IPS DF 19.7 (cell line): ENCODE measurements at regions not wholly inside any gene's neighbourhood (a gene's known extent, or its start where the extent isn't known, plus 50 kb on each side); places are given as distances from the start of the nearest gene placed in this dataset.
"Not testable (repeated sequence)": the region's sequence is repeated elsewhere in the genome, so short reads cannot be mapped to it uniquely, and the experiment has no call there.

ENCODE experiments used
- DNase-seq: peaks from one replicate; pipeline ENCODE4 v3.0.0-alpha.2; 2013; ENCODE audit warnings: low read depth, low spot score

DNA sequence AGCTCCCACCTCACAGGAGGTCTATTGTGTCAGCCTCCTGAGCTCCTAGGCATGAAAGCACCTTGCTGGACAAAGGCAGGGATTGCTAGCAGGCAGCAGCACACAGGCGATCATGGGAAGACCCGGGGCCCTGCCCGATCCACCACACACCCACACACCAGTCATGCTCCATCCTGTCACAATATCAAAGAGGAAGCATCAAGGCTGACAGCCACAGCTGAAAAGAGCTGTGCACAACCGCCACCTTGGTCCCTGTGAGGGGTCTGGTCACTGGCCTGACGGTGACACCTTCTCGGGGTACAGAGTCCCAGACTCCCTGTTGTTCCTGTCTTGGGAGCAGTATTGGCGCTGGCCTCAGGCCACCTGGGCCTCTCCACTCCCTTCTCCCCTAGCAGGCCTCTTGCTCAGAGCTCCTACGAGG is 89.7 kb upstream of the RET start:
- no peak for DNase-seq

DNA sequence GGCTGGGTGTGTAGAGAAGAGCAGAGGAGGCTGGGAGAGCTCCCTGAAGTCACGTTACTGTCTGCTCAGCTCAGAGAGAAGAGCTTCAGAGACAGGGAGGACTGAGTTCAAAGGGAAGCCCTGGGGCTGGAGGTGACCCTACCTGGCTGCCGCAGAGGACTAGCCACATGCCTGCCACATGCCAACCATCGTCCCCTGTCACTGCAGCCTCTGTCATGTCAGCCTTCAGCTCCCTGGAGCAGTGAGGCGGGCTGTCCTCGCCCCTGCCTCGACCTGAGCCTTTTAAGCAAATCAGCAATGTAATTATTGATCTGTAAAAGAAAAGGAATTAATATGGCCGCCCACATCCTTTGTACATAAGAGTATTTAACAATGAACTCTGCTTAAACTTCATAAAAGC is 89.3 kb upstream of the RET start:
- no peak for DNase-seq

DNA sequence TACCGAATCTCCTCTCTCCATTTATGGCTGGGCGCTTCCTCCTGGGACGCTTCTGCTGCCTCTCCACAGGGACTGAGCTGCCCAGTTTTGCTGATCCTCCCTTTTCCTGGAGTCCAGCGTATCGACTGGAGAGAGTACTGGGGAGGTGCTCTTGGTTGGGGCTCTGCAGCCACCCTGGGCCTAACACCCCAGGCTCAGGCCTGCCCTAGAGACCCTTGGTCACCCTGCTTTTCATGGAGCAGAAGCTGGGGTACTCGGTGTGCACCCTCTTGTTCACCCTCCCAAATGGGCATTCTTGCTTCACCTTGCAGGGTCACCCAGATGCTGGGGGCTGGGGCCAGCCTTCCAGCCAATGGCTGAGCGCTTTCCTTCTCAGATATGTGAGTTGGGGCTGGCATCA is 88.8 kb upstream of the RET start:
- no peak for DNase-seq

DNA sequence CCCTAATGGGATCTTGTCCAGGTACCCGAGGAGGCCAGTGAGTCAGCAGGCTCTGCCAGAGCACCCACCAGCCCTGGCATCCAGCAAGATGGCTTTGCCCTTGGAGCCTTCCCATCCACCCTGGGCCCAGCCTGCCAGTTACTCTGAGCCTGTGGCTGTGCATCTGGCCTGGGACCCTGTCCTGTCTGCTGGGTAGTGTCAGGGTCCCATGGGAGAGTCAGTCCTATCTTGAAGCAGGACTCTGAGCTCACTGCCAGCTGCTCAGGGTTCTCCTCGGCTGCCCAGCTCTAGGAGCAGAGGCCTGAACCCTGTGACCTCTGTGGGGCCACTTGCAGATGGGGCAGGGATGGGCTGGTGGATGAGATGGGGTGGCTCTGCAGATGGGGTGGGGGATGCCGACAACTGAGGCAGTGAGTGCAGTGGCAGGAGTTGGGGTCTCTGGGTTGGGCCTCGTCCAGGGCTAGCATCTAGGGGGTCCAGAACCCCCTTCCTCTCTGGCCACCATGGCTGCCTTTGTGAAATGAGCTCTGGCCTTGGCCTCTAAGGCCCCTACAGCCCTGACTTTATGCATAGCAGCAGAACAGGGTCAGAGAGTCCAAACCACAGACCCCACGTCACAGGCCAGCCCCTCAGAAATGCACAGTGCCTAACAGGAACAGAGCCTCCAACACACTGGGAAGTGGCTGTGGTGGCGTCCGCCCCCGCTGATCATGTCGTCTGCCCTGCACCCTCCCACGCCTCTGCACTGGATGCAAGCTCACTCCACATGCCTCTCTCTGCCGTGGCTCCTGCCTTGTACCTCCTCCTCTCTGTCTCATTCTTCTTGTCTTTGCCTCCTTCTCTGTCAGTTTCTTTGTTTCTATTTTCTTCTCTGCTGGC is 88.1 kb upstream of the RET start:
- DNase-seq, result no peak

DNA sequence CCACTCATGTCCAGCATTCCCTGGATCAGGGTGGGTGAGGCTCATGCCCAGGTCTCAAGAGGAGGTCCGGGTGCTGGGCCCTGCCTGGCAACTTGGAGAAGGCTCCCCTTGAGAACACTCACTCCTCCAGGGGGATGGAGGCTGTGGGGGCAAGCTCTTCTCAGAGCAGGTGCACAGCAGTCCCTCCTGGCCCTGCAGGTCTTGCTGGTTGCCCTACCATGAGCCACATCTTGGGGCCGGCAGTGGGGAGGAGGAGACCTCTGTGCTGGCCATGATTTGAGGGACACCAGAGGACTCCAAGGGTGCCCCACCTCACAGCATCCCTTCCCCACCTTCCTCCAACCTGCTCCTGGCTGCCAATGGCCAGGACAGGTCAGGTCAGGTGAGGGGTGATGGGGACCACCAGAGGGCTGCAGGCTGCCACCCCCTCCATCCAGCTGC is 87.4 kb upstream of the RET start:
- no peak for DNase-seq

DNA sequence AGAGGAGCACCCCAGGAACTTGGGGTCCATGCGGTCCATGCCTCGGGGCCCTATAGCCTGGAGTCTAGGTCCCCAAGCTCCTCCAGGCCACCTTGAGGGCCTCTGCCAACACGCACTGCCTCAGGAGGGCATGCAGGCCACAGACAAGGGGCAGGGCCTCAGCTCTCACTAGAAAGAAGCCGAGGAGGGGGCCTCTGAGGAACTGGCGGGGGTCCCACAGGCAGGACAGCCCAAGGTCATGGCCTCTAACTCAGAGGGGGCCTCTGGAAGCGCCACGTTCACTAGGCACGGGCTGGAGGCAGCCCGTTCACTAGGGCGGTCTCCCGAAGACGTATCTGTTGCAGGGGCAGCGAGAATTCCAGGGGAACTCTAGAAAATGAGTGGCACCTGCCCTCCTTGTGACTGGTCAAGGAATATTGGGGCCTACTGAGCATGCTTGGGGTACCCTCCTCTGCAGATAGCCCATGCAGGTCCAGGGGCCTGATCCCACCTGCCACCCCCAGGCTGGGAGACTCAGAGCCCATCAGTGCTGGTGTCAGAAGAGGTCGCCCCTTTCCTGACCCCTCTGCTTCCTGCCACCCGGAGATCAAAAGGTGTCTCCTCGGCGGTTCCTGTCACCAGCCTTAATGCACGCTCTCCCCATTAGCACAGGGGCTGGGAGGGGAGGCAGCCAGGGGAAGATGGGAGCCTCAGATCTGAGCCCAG is 86.7 kb upstream of the RET start:
- no peak for DNase-seq

DNA sequence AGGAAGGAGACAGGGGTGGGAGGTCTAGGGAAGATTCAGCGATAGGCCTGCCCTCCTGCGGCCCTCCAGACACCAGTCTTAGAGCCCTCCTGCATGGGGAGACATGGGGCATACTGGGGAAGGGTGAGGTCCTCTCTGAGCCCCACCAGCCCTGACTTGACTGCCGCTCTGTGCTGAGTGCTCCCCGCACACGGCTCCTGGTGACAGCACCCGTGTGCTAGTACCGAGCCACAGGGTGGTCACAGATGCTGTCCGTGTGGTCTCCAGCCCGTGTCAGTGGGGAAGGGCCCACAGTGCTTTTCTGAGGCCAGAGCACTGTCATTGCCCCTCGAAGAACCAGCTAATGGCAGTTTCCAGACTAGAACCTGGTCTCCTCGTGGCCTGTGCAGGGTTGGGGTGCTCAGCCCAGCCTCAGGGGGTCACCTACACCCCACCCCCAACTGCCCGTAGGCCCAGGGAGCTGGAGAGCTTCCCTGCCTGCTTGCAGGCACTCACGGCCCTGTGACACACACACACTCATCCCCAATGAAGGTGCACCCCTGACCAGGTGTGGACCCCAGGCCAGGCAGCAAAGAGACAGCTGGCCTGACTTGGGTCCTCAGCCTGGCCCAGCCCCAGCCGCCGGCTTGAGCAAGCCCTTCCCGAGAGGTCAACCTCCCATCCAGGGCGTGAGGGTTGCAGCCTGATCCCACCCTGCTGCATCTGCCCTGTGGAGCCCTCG is 86.0 kb upstream of the RET start:
- DNase-seq, result no peak

DNA sequence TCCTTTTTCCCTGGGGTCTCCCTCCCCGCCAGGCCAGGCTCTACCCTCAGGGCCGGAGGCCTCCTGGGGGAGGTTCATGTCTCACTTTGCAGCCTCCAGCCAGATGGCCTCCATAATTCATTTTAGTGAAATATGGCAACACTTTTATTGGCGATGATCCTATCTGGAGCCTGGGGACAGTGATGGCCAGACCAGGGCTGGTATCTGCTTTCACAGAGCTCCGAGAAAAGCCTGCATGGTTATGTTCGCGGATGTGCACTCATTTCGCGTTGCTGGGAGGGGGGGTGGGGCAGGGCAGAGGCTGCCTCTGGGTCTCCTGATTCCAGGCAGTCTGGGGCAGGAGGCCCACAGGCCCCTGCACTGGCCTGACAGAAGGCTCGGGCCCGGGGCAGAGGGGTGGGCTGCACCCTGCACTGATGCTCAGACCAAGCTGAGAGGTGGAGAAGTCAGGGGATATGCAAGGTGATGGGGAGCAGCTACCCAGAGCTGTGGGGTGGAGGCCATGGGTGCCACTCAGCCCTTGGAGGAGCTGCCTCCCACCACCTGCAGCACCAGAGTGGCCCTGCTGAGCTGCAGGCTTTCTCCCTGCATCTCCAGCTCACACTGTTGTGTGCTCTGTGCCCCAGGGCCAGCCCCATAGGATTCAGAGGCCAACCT is 85.3 kb upstream of the RET start:
- DNase-seq, result no peak

DNA sequence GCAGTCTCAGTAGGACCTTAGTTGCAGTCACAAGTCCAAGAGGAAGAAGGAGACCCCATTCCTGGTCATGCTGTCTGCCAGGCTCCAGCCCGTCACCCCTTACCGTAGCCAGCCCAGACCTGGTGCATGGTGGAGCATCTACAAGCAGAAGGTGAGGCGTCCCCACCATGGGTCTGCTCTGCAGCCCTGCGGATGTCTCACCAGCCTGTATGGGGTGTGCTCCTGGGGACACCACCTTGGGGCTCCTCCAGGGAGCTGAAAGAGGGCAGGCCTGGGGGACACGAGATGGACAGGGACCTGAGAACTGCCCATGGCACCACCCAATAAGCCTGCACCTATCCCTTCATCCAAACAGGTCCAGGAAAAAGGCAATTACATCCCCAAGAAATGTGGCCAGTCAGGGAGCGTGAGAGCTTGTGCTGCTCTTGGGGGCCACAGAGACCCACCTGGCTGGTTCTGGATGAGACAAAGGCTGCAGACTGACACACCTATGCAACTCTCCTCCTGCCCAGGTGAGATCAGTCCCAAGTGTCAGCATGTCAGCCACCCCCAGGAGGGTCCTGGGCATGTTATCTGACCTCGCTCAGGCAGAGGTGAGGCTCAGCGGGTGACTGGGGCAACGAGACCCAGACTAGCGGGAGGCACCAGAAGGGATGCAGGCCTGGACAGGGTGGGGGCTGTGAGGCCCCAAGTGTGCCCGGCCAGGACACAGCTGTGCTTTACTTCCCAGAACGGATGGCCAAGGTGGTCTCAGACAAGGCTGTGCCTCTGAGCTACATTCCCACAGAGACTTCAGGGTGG is 84.5 kb upstream of the RET start:
- DNase-seq, result no peak

DNA sequence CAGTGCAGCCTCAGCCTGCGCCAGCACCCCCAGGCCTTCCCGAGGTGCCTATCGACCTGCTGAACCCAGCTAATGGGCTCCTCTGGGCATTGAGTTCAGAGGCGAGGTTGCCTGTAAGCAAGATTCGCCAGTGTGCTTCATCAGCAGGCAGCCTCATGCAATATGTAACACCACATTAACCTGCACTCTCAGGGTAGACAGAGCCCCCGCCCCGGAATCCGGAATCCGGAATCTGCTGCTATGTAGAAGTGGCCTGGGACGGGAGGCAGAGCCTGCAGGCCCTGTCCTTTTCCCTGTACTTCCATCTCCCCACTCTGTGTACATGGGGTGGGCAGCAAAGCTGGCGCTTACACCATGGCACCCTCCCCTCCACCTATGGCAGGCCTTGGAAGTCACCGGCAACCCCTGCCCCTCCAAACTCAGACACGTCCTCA is 83.9 kb upstream of the RET start:
- DNase-seq, result no peak

DNA sequence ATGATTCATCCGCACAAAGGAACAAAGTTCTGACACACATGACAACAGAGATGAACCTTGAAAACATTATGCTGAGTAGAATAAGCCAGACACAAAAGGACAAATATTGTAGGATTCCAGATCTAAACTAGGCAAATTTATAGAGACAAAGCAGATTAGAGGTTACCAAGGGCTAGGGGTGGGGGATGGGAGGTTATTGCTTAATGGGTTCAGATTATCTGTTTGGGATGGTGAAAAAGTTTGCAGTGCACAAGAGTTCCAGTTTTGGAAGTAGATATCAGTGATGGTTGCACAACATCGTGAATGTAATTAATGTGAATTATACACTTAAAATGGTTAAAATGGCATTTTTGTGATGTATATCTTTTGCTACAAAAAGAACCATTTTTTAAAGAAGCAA is 82.0 kb upstream of the RET start:
- DNase-seq, result not testable (repeated sequence)

DNA sequence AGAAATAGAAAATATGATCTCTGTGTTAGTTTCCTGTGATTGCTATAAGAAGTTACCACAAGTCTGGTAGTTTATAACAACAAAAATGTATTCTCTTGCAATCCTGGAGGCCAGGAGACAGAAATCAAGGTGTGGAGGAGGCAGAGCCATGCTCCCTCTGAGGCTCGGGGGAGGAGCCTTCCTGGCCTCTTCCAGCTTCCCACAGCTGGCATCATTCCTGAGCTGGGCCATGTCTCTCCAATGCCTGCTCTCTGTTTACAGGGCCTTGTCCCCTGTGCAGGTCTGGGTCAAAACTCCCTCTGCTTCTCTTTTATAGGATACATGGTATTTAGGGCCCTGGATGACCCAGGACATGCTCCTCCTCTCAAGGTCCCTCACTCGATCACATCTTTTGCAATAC is 81.3 kb upstream of the RET start:
- no peak for DNase-seq

DNA sequence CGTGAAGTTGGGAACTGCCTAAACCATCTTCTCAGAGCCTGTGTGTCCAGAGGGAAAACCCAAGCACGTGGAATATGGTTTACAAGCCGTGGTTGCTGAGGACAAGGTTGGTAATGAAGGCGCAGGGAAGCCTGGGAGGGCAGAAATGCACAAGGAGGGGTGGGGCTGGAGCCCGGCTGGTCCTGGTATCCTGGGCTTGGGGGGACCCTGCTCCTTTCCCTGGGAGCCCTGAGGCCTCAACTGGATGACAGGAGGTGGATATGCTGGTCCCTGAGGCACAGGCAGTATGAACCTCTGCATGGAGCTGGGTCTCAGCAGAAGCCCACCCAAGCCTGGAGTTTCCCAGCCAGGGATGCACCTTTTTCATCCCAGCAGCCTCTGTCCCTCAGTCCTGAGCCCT is 80.3 kb upstream of the RET start:
- DNase-seq, result no peak

DNA sequence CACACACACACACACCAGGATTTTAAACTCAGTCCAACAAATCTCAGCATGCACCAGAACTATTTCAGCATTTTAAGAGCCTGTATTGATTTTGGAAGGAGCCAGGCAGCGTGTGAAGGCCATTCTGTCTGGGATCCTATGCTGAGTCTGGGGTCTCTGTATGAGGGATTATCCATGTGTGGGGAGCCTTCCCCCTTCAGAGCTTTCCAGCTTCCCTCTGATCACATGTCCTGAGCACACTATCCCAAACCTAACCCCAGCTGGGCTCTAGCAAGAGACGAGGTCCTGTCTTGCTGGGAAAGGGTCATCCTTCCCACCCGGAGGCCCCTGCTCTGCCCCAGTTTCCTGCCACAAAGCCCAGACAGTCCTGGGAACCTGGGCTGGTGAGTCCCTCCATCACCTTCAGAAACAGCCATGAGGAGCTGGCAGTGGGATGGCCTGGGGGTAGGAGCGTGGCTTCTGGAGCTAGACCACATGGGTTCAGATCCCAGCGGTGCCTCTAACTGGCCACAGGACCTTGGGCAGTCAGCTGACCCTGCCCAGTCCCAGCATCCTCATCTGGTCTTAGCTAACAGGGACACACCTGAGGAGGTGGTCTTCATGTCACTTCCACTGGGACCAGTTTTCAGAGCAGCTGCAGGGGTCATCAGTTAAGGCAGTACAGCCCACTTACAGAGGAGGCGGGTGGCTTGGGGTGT is 79.6 kb upstream of the RET start:
- DNase-seq, result no peak

DNA sequence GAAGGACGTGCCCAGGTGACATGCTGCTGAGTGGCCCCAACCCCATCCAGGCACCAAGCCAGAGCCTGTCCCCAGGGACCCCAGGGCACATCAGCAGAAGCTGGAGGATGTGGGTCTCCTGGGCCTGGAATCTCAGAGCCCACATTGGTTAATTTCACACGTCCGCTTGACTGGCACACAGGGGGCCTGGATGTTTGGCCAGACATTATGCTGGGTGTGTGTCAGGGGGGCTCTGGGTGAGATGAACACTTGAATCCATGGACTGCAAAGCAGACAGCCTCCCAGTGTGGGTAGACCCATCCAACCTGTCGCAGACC is 79.1 kb upstream of the RET start:
- no peak for DNase-seq

DNA sequence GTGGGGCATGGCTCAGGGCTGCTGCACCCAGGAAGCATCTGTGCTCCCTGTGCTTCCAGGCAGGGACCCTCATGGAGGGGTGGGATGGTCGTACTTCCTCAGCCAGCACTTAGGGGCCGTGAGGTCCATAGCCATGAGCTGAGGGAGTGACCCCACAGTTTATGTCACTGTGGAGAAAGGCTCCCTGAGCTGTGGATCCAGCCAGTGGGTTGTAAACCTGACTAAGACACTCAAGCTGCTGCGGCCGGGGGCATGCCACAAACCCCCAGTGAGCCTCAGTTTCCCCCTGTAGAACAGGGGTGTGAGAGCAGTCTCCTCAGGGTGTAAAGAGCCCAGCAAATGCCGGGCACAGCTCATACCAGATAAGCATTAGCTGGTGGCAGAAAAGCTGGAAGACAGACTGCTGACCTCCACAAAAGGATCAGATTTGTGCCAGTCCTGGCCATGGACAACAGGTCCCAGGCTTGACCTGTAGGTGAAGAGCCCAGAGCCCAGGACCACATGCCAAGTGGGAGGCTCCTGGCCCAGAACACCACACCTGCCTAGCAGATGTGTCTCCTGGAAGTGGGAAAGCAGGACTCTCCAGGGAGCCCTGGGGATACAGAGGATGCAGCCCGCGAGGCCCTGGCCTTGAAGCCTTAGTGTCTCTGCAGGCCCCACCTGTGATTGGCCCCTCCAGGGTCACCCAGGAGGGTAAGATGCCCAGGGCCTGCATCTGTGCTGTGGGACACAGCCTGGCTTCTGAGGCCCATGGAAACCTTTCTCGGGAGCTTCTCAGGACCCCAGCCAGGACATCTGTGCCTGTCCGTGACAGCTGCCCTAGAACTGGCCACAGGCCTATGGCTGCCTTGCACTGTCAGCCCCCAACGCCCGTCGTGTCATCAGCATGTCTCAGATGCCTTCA is 78.1 kb upstream of the RET start:
- DNase-seq, result no peak

DNA sequence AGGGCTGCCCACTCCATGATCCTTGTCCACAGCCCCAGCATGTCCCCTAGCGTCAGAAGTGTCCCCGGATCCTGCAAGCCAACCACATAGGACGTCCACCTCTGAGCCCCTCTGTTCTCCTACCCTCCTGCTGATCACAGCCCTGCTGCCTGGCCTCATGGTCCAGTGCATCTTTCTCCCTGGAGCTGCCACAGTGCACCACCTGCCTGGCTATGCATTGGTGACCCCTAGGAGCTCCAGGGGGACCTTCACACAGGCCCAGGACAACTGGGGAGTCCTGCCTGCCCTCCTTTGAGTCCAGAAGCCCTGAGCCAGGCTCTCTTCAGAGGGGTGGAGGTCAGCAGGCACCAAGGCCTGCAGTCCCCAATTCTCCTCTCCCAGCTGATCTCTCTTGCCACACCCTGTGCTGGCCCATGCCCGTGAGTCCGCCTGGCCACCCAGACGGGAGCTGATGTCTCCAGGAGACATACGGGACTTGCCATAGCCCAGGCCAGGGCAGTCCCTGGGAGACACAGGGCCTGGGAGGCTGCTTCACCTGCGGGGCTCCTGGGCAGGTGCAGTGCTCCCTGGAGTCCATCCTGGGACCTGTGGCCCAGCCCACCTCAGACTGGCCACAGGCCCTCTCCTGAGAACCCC is 77.4 kb upstream of the RET start:
- DNase-seq, result no peak

DNA sequence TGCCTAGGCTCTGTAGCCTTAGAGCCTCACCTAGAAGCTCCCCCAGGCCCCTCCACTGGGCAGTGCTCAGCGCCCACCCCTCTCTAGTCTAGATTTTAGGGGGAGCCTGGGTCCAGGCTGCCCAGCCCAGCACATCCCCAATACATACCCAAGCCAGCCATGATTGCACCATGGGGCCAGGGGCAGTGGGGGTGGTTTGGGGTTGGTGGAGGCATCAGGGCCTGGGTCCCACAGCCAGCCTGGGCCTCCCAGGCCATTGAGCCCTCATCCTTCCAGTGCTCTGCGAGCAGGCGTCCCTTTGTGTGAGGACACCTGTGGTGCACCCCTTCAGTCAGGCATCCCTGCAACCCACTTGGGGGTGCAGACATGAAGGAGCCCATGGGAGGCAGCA is 76.9 kb upstream of the RET start:
- no peak for DNase-seq
